Activated CD4-positive, alpha-beta T cell treated with anti-CD3 and anti-CD28 coated beads for 24 hours (primary cell): ENCODE measurements at regions not wholly inside any gene's neighbourhood (a gene's known extent, or its start where the extent isn't known, plus 50 kb on each side); places are given as distances from the start of the nearest gene placed in this dataset.

Source experiments
- DNase-seq, 2 donors: peaks; one replicate each; pipeline ENCODE4 v3.0.0-alpha.2; 2020; ENCODE audit warnings: low read depth in 2 of 2

DNA sequence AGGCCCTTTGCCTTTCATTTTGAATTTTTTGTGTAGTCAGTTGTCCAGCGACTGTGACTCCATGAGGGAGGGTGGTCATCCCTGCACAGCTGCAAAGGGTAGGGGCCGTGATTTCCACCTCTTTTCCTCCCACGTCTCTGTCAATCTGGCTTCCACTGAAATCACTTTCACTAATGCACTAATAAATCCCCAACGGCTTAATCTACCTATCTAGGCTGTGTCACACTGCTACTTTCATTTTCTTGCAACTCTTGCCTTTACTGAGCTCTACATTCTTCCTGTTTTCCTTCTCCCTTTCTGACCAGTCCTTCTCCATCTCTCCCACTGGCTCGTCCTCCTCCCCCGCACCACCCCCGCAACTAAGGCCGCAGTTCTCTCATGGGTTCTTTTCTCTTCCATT is 212.3 kb upstream of the FOXN3 start:
- no peak for DNase-seq

DNA sequence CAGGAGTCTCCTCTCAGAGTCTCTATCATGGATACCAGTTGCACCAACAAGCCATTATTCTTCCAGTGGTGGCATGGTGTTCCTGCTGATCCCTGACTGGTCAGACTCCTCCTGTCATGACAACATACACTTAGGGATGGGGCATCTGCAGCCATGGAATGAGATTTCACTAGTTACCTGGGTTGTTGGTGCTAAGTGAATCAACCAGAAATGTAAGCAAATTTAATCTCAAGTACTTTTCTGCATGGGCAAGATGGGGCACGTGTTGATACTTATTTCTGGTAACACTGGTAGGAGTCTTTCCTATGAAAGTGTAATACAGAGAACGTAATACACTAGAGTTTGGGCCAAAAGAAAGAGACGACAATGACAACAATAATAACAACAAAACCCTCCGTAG is 211.5 kb upstream of the FOXN3 start:
- DNase-seq, result no peak

DNA sequence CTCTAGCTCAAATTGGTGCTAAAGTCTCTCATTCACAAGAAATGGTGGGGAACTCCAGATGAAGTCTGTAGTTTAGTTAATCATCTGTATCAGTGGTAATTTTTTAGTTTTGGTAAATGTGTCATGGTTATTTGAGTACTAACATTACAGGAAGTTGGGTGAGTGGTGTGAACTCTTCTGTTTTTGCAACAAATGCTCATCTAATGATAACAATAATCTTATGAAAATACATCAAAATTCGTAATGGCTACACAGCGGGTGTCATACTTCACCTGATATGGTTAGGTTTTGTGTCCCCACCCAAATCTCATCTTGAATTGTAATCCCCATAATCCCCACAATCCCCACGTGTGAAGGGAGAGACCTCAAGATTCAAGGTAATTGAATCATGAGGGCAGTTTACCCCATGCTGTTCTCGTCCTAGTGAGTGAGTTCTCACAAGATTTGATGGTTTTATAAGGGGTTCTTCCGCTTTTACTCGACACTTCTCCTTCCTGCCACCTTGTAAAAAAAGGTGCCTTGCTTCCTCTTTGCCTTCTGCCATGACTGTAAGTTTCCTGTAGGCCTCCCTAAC is 209.3 kb upstream of the FOXN3 start:
- no peak for DNase-seq

DNA sequence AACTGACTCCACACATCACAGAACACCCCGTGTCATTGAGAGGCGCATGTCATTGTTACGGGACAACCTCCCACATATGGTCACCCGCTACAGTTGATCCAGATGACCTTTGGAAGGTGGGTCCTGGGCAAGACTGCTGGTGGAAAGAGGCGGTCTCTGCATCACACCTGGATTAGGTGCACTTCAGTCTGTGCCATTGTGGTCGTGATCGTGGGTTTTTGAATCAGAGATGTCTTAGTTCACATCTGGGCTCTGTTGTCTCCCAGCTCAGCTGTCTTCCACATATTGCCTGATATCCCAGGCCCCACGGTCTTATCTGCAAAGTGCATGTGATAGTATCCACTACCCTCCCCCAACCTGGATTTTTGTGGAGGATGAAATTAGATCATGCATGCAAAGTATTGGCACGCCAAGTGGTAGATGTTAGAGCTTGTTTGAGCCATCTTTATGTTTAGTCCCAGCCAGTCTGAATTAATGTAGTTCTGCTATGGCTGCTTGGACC is 208.7 kb upstream of the FOXN3 start:
- DNase-seq, result no peak

DNA sequence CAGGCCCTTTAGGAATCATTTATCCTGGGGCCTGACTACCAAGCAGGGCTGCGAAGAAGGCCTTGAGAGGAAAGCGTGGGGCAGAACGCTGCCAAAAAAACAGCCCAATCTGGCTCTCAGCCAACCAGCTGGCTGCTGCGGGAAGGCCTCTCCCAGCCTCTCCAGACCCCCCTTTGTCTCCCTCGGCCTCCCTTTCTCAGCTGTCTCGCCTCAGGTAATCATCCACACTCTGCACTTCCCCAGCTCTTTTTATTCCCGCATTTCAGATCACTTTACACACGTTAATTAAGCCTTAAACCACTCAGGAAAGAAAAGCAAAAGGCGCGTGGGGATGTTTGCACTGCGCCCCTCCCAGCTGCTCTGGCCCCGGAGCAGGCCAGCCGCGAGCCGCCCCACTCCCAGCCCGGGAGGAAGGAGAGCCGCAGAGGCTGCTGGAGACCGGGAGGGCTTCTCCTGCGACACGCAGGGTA is 208.2 kb upstream of the FOXN3 start:
- DNase-seq, result no peak

DNA sequence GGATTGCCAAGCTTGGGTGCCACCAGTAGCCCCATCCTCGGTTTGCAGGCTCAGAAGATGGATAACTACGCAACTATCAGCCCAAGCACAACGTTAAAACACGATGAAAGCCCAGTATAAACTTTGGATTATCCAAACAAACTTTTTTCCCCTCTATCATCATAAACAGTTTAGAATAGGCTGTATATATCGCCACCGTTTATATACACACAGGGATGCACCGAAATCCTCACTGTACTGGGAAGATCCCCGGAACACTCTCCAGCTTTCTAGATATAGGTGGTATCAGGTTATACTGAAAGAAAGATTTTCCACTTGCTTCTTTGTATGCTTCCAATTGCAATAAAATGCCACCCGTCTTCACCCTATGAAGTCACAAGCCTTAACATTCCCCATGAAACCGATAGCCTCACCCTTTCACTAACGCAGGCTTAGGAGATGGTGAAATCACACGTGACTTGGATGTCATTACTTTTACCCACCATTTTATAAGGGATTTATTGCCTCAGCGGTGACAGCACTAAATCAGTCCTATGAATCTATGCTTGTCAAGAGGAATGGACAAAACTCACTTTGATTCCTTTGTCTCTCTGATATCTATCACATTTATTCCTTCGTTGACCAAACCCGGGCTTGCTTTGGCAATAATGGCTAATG is 207.6 kb upstream of the FOXN3 start:
- no peak for DNase-seq

DNA sequence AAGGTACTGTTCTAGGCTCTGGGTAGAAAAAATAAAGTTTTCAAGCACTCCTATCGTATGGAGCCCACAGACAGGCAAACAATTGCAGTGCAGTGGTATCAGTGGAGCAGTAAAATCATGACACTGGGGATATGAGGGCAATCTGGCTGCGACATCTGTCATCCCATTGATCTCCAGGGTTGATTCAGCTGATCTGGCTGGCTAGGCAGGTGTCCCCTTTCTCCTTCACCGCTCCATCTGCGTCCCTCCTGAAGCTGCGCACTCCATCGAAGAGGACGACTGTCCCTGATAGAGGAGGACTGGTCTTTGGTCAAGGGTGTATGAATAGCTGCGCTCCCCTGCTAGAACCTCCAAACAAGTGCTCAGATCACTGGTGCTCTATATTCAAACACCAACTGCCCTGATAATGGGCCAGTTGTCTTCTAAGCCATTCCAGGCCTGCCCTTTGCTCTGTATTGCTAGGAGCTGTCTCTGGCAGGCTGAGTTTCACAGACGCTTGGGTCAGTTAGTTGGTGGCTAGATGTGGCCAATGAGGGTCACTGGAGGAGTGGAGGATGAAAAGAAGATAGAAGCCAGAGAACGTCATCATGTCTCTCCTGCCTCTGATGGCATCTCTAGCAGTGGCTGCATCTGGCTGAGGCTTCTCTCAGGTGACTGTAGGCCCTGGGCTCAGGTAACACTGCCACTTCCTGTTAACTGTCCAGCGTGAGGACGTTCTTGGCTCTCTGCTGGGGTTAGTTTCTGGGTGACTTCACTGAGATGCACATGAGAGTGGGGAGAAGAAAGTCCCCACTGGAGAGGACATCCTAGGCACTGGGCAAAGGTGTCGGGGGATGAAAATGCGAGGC is 205.0 kb upstream of the FOXN3 start:
- DNase-seq, result no peak

DNA sequence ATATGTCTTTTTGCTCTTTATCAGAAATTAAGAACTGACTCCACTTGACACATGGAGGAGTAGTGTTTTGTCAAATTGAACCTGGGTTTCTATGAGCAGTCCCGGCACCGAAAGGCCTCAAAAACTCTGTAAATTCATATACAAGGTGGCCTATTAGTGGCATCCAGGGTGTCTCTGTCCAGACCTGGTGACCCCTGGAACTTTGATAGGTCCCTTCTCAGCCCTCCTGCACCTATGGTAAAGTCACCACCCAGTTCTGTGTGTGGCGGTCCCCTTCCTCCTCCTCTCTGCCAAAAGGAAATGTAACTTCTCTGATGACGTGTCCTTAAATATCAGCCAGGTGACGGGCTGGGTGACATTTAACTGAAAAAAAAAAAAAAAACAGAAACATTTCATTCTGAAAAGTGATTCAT is 204.0 kb upstream of the FOXN3 start:
- peak in 1 of 2 donors; percentile 36 for DNase-seq

DNA sequence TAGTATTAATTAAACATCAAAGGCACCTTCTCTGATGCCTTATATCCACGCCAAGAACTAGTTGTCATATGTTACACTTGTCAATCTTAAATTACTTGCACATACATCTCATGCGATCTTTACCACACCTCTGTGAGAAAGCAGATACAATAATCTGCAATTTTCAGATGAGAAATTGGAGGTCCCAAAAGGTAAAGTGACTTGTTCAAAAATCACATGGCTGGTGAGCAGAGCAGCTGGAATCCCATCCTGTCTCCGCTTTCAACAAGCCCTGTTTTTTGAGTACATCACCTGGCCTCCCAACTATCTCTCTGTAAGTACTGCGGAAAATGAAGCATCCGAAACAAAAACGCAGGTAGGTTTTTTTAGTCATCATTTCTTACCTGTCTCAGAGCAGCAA is 203.4 kb upstream of the FOXN3 start:
- no peak for DNase-seq

DNA sequence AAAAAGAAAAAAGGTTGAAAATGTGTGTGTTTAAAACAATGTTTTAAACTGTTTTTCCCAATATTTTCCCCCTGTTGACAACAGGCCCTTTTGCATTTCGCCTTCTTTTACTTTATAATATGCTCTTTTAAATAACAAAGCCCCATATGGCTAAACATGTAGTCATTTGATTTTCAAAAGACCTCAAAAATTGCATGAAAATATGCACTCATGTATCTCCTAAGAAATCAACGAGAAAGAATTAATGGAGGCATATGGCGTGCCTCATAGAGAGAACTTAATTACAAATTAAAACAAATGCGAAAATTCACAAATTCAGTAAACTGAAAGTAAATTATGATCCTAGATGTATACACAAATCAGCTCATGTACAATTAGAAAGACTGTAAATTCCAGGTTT is 202.6 kb upstream of the FOXN3 start:
- no peak for DNase-seq

DNA sequence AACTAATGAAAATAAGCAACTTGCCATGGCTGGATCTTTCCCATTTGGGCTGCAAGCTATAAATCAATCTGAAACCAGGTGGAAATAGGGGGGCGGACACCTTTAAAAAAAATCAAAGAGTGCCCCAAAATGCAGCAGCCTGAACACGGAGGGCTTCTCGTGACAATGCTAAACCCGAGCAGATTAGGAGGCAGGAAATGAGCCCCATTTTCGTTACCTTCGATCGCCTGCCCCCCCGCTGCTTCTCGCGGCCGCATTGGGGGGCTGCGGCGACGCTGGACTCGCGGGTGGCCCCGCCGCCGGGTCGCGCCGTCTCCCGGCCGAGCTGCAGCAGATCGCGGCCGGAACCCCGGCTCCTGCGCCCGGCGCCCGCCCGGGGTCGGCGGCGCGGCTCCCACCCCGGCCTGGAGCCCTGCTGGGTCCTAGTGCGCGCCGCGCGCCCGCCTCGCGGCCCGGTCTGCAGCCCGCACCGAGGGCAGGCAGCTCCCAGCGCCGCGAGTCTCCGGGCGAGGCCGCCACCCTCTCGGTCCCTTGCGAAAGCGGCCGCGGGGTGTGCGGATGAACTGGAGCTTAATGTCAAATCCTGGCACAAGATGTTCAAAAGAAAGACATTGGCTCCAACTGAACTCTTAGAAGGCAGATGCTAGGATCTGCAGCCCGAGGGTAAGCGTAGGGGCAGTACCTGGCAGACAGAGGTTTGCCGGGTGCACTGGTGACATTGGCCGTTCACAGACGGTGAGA is 201.9 kb upstream of the FOXN3 start:
- peak; percentile 37 to 41 for DNase-seq

DNA sequence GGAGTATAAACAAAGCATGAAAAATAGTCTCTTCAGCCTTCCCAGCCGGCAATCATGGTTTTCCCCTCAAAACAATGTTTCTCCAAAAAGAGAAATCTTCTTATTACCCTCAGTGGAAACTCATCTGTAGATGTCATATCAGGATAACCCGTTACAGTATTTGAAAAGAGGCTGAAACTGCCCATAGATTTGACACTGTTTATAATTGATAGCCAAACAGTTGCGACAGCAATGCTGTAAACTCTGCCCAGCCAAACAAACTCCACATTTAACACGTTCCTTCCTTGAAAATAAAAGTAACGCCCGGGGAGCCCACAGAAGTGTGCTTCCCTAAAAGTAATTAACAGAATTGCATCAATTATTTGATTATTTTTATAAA is 201.3 kb upstream of the FOXN3 start:
- DNase-seq, result no peak

DNA sequence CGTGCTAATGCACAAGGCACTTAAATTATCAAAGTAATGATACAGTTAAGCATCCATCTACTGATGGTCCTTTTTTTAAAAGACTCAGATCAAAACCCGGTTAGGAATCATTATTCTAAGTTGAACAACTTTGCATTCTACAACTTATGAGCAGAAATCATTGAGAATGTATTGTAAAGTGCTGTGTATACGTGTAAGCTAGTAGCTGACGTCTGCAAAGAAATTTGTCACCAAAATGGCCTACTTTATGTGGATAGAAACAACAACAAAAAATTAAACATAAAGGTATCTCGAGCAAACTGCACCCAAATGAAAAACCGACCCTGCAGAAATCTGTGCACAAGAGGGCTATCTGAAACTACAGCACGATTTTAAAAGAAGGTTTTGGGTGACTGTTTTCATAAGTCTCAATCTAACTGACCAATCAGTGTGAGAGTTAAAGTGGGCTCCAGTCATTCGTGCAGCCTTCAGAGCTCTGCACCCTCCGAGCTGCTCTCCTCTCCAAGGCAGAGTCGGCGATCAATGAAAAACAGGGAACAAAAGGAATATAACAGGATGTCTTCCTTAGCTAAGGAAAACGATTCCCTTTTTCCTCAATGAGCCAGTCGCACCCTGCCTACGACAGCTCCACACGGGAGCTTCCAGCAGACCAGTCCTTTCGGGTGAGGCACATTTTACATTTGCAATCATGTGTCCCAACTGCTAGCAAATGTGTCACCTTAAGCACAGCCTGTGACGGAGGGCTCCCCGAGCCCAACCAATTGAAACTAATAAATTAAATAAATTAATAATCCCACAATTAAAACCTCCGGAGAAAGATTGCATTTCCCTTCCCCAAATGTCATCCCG is 200.7 kb upstream of the FOXN3 start:
- no peak for DNase-seq

DNA sequence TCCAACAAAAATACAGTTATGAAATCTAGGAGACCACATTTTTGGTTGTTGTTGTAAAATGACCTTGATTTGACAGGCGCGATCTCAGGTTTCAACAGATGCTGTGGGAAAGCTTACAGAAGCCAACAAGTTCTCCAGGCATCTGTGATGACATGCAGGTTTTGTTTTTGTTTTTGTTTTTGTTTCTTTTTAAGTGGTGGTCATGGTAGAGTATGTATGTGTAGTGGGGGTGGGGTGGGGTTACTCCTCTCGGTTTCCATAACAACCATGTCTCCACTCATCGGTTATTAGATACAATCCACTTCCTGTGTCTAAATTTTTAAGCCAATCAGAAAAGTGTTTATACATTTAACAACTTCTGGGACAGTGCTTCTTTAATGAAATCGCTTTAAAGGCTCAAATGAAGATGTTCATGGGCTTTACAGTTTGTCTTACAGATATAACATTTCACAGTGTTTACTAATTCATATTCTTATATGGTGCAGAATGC is 199.9 kb upstream of the FOXN3 start:
- DNase-seq, result no peak

DNA sequence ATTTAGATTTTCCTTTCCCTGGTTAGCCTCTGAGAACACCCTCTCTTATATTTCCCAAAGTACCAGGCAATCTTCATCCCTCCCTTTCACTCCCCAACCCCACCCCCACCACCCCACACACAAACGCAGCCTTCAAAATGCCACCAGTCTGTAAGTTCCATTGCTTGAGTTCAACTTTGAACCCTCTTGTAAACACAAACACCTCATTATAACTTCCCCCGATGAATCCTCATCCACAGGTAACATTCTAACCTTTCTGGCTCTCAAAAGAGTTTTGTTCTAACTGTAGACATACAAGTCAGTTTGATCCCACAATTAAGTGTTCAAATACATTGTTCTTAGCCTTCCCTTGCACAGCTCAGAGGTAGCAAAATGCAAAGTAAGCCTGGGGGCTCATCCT is 199.4 kb upstream of the FOXN3 start:
- no peak for DNase-seq

DNA sequence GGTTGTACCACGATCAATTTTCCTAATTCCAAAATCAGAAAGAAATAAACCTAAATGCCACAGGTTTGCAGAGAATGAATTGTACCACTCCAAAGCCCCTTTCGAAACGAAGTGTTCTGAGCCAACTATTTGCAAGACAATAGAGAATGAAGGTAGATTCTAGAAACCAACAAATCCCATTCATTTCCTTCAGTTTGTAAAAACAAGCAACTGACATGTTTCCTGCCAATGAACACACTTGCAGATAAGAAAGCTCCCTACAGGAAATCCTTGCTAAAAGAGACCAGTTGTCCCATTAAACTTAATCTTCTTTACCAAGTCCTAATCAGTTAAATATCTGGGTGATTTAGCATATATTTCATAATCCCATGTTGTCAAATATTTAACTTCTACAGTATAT is 198.4 kb upstream of the FOXN3 start:
- DNase-seq, result no peak

DNA sequence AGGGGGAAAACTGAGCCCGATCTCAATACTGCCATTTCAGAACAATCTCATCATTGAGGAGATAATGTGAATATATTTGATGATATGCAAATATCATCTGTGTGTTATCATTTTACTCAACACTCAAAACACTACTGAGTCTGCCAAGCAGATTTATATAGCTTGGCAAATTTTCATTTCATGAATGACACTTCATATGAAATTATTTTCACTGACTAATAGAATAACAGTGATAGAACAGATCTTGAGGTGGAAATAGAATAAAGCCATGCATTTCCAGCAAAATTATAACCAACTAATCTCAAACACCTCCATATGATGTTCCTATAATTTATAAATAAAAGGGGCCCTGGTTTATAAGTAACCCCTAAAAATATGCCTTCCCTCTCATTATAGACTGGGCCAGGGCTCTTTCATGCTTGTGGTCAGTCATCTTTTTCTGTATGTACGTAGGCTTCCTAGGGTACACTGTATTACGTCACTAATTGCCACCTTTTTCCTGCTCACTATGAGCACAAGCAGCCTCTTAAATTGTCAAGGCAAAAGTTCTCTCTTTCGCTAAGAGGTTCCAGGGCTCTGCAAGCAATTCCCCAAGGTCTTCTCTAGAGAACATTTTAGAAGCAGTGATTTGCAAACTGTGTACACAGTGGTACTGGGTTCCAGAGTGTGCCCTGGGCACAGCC is 197.1 kb upstream of the FOXN3 start:
- no peak for DNase-seq

DNA sequence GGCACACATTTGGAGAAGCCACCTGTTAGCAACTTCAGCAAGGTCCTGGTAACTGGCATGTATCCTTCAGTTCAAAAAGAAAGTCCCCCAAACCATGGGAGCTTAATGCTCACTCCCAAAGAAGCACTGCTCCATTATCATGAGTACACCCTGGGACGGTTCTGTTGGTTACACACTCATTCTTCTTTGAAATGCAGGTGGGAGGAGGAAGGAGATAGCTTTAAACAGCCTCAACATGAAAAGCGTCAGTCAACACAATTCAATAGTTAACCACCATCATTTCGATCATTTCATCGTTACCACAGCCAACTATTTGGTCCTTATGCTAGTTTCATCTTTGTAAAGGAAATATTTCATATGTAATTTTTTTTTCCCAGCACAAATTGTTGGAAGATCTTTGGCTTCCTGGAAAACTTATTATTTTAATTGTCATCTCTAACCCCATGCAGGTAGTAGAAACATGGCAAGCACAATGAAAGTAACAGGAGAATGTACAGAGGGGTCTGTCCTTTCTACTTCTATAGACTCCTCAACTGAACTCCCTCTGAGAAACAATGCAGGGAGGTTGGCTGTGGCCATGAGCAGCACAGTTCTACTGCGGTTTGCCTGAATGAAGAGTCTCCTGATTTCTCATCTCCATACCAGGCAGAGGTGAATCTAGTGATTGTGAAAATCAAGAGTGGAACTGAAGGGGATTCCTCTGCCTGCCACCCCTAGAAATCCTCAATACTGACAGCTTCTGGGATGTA is 196.4 kb upstream of the FOXN3 start:
- no peak for DNase-seq

DNA sequence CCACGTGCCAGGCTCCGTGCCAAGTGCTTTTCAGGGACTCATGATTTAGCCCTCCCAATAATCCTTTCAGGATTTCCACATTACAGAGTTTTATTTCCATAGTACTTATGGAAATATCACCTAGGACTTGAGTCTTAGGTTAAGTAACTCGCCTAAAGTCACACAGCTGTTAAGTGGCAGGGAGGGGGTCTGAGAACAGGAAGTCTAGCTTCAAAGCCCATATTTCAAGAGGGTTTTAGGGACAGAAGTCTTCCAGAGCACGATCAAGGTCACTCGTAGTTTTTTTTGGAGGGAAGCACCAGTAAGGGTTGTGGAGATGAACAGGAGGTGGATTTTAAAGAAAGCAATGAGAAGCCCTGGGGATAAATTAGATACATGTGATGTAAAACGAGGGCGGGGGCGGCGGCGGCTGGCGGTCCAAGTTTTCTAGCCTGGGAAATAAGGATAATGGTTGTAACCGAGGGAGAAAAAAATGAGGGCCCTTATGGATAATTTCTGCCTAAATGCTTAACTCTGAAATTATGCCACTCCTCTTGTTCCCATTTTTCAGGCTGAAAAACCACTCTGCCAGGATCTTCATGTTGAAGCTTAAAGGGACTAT is 192.6 kb upstream of the FOXN3 start:
- DNase-seq, result no peak
